ENCODE measurements at regions not wholly inside any gene's neighbourhood (a gene's known extent, or its start where the extent isn't known, plus 50 kb on each side); places are given as distances from the start of the nearest gene placed in this dataset.

- no peaks in the 10 kb centered on the region for H3K4me1 Mint-ChIP-seq
- H3K36me3 Mint-ChIP-seq = no peaks in the 10 kb centered on the region
- no peaks in the 10 kb centered on the region for H3K9me3 Mint-ChIP-seq
- no peak overlapping the region for H3K4me3 Mint-ChIP-seq
- H3K27ac Mint-ChIP-seq = no peak overlapping the region
- H3K27me3 Mint-ChIP-seq = no peaks in the 10 kb centered on the region
These were observed 754.9 kb downstream of the SATB2 start for GRCh38 chr2:198702796-198703195.

GRCh38 chr2:198701481-198701880, 756.3 kb downstream of the SATB2 start:
- H3K4me3 Mint-ChIP-seq = no peak overlapping the region
- H3K4me1 Mint-ChIP-seq = no peaks in the 10 kb centered on the region
- no peaks in the 10 kb centered on the region for H3K27me3 Mint-ChIP-seq
- no peaks in the 10 kb centered on the region for H3K9me3 Mint-ChIP-seq
- no peaks in the 10 kb centered on the region for H3K36me3 Mint-ChIP-seq
- H3K27ac Mint-ChIP-seq = no peak overlapping the region

GRCh38 chr2:198700319-198700718, 757.4 kb downstream of the SATB2 start:
- Mint-ChIP-seq H3K4me3 (no peak overlapping the region), H3K36me3 (no peaks in the 10 kb centered on the region), H3K27me3 (no peaks in the 10 kb centered on the region), H3K9me3 (no peaks in the 10 kb centered on the region), H3K4me1 (no peaks in the 10 kb centered on the region), H3K27ac (no peak overlapping the region)

GRCh38 chr2:198698230-198698629, 759.5 kb downstream of the SATB2 start:
- H3K4me3 Mint-ChIP-seq = no peak overlapping the region
- no peaks in the 10 kb centered on the region for H3K27me3 Mint-ChIP-seq
- H3K27ac Mint-ChIP-seq = no peak overlapping the region
- H3K9me3 Mint-ChIP-seq = no peaks in the 10 kb centered on the region
- no peaks in the 10 kb centered on the region for H3K4me1 Mint-ChIP-seq
- no peaks in the 10 kb centered on the region for H3K36me3 Mint-ChIP-seq

- Mint-ChIP-seq H3K27me3 (no peaks in the 10 kb centered on the region), H3K4me3 (no peak overlapping the region), H3K27ac (no peak overlapping the region), H3K36me3 (no peaks in the 10 kb centered on the region), H3K9me3 (no peaks in the 10 kb centered on the region), H3K4me1 (no peaks in the 10 kb centered on the region)
These were observed 759.9 kb downstream of the SATB2 start for GRCh38 chr2:198697794-198698193.

- Mint-ChIP-seq H3K27ac (no peak overlapping the region), H3K4me3 (no peak overlapping the region), H3K9me3 (no peaks in the 10 kb centered on the region), H3K36me3 (no peaks in the 10 kb centered on the region), H3K4me1 (no peaks in the 10 kb centered on the region), H3K27me3 (no peaks in the 10 kb centered on the region)
These were observed 760.5 kb downstream of the SATB2 start for GRCh38 chr2:198697218-198697617.

- H3K4me3 Mint-ChIP-seq = no peak overlapping the region
- no peaks in the 10 kb centered on the region for H3K9me3 Mint-ChIP-seq
- H3K36me3 Mint-ChIP-seq = no peaks in the 10 kb centered on the region
- no peaks in the 10 kb centered on the region for H3K27me3 Mint-ChIP-seq
- no peaks in the 10 kb centered on the region for H3K4me1 Mint-ChIP-seq
- H3K27ac Mint-ChIP-seq = no peak overlapping the region
These were observed 761.9 kb downstream of the SATB2 start for GRCh38 chr2:198695879-198696278.

- Mint-ChIP-seq H3K4me3 (no peak overlapping the region), H3K4me1 (no peaks in the 10 kb centered on the region), H3K36me3 (no peaks in the 10 kb centered on the region), H3K27me3 (no peaks in the 10 kb centered on the region), H3K9me3 (no peaks in the 10 kb centered on the region), H3K27ac (no peak overlapping the region)
These were observed 764.7 kb downstream of the SATB2 start for GRCh38 chr2:198692907-198693510.

GRCh38 chr2:198691236-198691635, 766.5 kb downstream of the SATB2 start:
- Mint-ChIP-seq H3K36me3 (no peaks in the 10 kb centered on the region), H3K4me1 (no peaks in the 10 kb centered on the region), H3K4me3 (no peak overlapping the region)

GRCh38 chr2:198664321-198664720, 793.4 kb downstream of the SATB2 start:
- Mint-ChIP-seq H3K4me1 (no peaks in the 10 kb centered on the region), H3K27ac (peak overlapping the region; percentile 18), H3K36me3 (no peaks in the 10 kb centered on the region)

More at GRCh38 chr2:198691236-198691635, 766.5 kb downstream of the SATB2 start:
- no peaks in the 10 kb centered on the region for H3K9me3 Mint-ChIP-seq
- H3K27ac Mint-ChIP-seq = no peak overlapping the region
- H3K27me3 Mint-ChIP-seq = no peaks in the 10 kb centered on the region

GRCh38 chr2:198662905-198663304, 794.8 kb downstream of the SATB2 start:
- Mint-ChIP-seq H3K4me1 (no peaks in the 10 kb centered on the region), H3K27ac (no peak overlapping the region), H3K9me3 (no peaks in the 10 kb centered on the region), H3K27me3 (peaks cover 1% of the 10 kb centered on the region), H3K4me3 (no peak overlapping the region), H3K36me3 (no peaks in the 10 kb centered on the region)

More at GRCh38 chr2:198664321-198664720, 793.4 kb downstream of the SATB2 start:
- H3K4me3 Mint-ChIP-seq = no peak overlapping the region
- H3K27me3 Mint-ChIP-seq = peaks cover 1% of the 10 kb centered on the region
- no peaks in the 10 kb centered on the region for H3K9me3 Mint-ChIP-seq

GRCh38 chr2:198660501-198660900, 797.2 kb downstream of the SATB2 start:
- Mint-ChIP-seq H3K27ac (no peak overlapping the region), H3K4me1 (no peaks in the 10 kb centered on the region), H3K9me3 (no peaks in the 10 kb centered on the region), H3K36me3 (no peaks in the 10 kb centered on the region), H3K4me3 (no peak overlapping the region), H3K27me3 (peaks cover 1% of the 10 kb centered on the region)

- no peak overlapping the region for H3K4me3 Mint-ChIP-seq
- H3K27ac Mint-ChIP-seq = no peak overlapping the region
These were observed 798.5 kb downstream of the SATB2 start for GRCh38 chr2:198659096-198659870.

GRCh38 chr2:198657512-198658121, 800.1 kb downstream of the SATB2 start:
- no peak overlapping the region for H3K27ac Mint-ChIP-seq
- H3K9me3 Mint-ChIP-seq = no peaks in the 10 kb centered on the region
- H3K36me3 Mint-ChIP-seq = no peaks in the 10 kb centered on the region
- H3K4me3 Mint-ChIP-seq = no peak overlapping the region
- H3K4me1 Mint-ChIP-seq = no peaks in the 10 kb centered on the region
- peaks cover 1% of the 10 kb centered on the region for H3K27me3 Mint-ChIP-seq

More at GRCh38 chr2:198659096-198659870, 798.5 kb downstream of the SATB2 start:
- peaks cover 1% of the 10 kb centered on the region for H3K27me3 Mint-ChIP-seq
- no peaks in the 10 kb centered on the region for H3K36me3 Mint-ChIP-seq
- H3K9me3 Mint-ChIP-seq = no peaks in the 10 kb centered on the region
- H3K4me1 Mint-ChIP-seq = no peaks in the 10 kb centered on the region

GRCh38 chr2:198656869-198657268, 800.9 kb downstream of the SATB2 start:
- H3K4me3 Mint-ChIP-seq = no peak overlapping the region
- H3K27ac Mint-ChIP-seq = no peak overlapping the region
- H3K36me3 Mint-ChIP-seq = no peaks in the 10 kb centered on the region
- H3K4me1 Mint-ChIP-seq = no peaks in the 10 kb centered on the region
- peaks cover 1% of the 10 kb centered on the region for H3K27me3 Mint-ChIP-seq
- no peaks in the 10 kb centered on the region for H3K9me3 Mint-ChIP-seq

- no peaks in the 10 kb centered on the region for H3K36me3 Mint-ChIP-seq
- H3K9me3 Mint-ChIP-seq = no peaks in the 10 kb centered on the region
- no peak overlapping the region for H3K4me3 Mint-ChIP-seq
- no peaks in the 10 kb centered on the region for H3K4me1 Mint-ChIP-seq
- no peak overlapping the region for H3K27ac Mint-ChIP-seq
- no peaks in the 10 kb centered on the region for H3K27me3 Mint-ChIP-seq
These were observed 803.1 kb downstream of the SATB2 start for GRCh38 chr2:198654646-198655045.
